Fibroblast of the aortic adventitia (primary cell): ENCODE measurements at regions not wholly inside any gene's neighbourhood (a gene's known extent, or its start where the extent isn't known, plus 50 kb on each side); places are given as distances from the start of the nearest gene placed in this dataset.

Source experiments
- DNase-seq: peaks from one replicate; pipeline ENCODE4 v3.0.0-alpha.2; 2010; ENCODE audit warnings: low read depth
- H3K4me3 ChIP-seq: 2 replicates; pipeline ENCODE4 v1.5.1; 2011; ENCODE audit warnings: low read depth, mild to moderate bottlenecking, control low read depth, low read length, moderate library complexity
- CTCF ChIP-seq: IDR thresholded peaks from 2 replicates; pipeline ENCODE4 v1.5.1; 2011; ENCODE audit warnings: mild to moderate bottlenecking, low read length, control low read depth, inconsistent platforms; ENCODE audit not compliant: insufficient read depth

- no peak overlapping the region for H3K4me3 ChIP-seq
- TF ChIP-seq CTCF, result peak; percentile 41
- peak; percentile 74 for DNase-seq
These were observed 346.5 kb downstream of the CD83 start for GRCh38 chr6:14464055-14464454.

GRCh38 chr6:14464716-14465115 lies 347.1 kb downstream of the CD83 start:
- H3K4me3 ChIP-seq, result no peak overlapping the region
- no peak for DNase-seq
- TF ChIP-seq CTCF, result no peak

- no peak overlapping the region for H3K4me3 ChIP-seq
- TF ChIP-seq CTCF, result no peak
- peak; percentile 80 for DNase-seq
These were observed 348.7 kb downstream of the CD83 start for GRCh38 chr6:14466278-14466677.

GRCh38 chr6:14467591-14467990 lies 350.0 kb downstream of the CD83 start:
- no peak overlapping the region for H3K4me3 ChIP-seq
- DNase-seq, result peak; percentile 67
- no peak for TF ChIP-seq CTCF

- TF ChIP-seq CTCF, result no peak
- H3K4me3 ChIP-seq, result no peak overlapping the region
- DNase-seq, result no peak
These were observed 351.2 kb downstream of the CD83 start for GRCh38 chr6:14468647-14469321.

GRCh38 chr6:14470101-14470500 lies 352.5 kb downstream of the CD83 start:
- TF ChIP-seq CTCF, result no peak
- no peak for DNase-seq
- no peak overlapping the region for H3K4me3 ChIP-seq

- no peak overlapping the region for H3K4me3 ChIP-seq
- no peak for TF ChIP-seq CTCF
- DNase-seq, result no peak
These were observed 353.1 kb downstream of the CD83 start for GRCh38 chr6:14470671-14471070.
